ENCODE measurements at regions not wholly inside any gene's neighbourhood (a gene's known extent, or its start where the extent isn't known, plus 50 kb on each side); places are given as distances from the start of the nearest gene placed in this dataset.

GRCh38 chr2:48098539-48098938, 192.2 kb upstream of the FBXO11 start:
- no peaks in the 10 kb centered on the region for H3K27me3 ChIP-seq
- WGBS (ENCODE audit: low lambda C conversion rate, missing lambda C conversion rate), result 93% methylated on average over 1 of the region's 1 CpG
- H2AFZ ChIP-seq, result no peak overlapping the region
- TF ChIP-seq EZH2 (IDR thresholded peaks at IDR 0.05; ENCODE audit: borderline replicate concordance) (no peak), CTCF (IDR thresholded peaks at IDR 0.05; ENCODE audit: poor library complexity) (no peak), EZH2phosphoT487 (IDR thresholded peaks at IDR 0.05; ENCODE audit: low read depth, severe bottlenecking, unreplicated experiment) (no peak)
- H3K36me3 ChIP-seq (replicated peaks; ENCODE audit: insufficient read depth, low read depth), result no peaks in the 10 kb centered on the region
- no peak overlapping the region for H3K27ac ChIP-seq
- H3K4me3 ChIP-seq, result no peak overlapping the region
- H3K9me3 ChIP-seq (ENCODE audit: low read depth), result no peaks in the 10 kb centered on the region
- DNase-seq (ENCODE audit: low spot score), result no peak
- H3K9me2 ChIP-seq (replicated peaks; ENCODE audit: insufficient read depth), result no peaks in the 10 kb centered on the region
- no peaks in the 10 kb centered on the region for H3K4me1 ChIP-seq (ENCODE audit: insufficient read depth)
- H3K4me2 ChIP-seq, result no peak overlapping the region
- H4K20me1 ChIP-seq (ENCODE audit: insufficient read depth, poor library complexity, severe bottlenecking), result no peaks in the 10 kb centered on the region
- no peaks in the 10 kb centered on the region for H3K79me2 ChIP-seq

- no peaks in the 10 kb centered on the region for H3K36me3 ChIP-seq (replicated peaks; ENCODE audit: insufficient read depth, low read depth)
- no peak overlapping the region for H3K4me3 ChIP-seq
- H2AFZ ChIP-seq, result no peak overlapping the region
- no peaks in the 10 kb centered on the region for H3K9me2 ChIP-seq (replicated peaks; ENCODE audit: insufficient read depth)
- no peaks in the 10 kb centered on the region for H3K79me2 ChIP-seq
- no peak overlapping the region for H3K4me2 ChIP-seq
- H3K9me3 ChIP-seq (ENCODE audit: low read depth), result no peaks in the 10 kb centered on the region
- no peaks in the 10 kb centered on the region for H3K27me3 ChIP-seq
- DNase-seq (ENCODE audit: low spot score), result no peak
- peaks cover 11% of the 10 kb centered on the region for H3K4me1 ChIP-seq (ENCODE audit: insufficient read depth)
- H4K20me1 ChIP-seq (ENCODE audit: insufficient read depth, poor library complexity, severe bottlenecking), result no peaks in the 10 kb centered on the region
- TF ChIP-seq EZH2phosphoT487 (IDR thresholded peaks at IDR 0.05; ENCODE audit: low read depth, severe bottlenecking, unreplicated experiment) (no peak), CTCF (IDR thresholded peaks at IDR 0.05; ENCODE audit: poor library complexity) (no peak), EZH2 (IDR thresholded peaks at IDR 0.05; ENCODE audit: borderline replicate concordance) (no peak)
- no peak overlapping the region for H3K27ac ChIP-seq
Observed at GRCh38 chr2:48104418-48104817, 198.1 kb upstream of the FBXO11 start.

GRCh38 chr2:48105848-48106247, 199.6 kb upstream of the FBXO11 start:
- no peaks in the 10 kb centered on the region for H3K79me2 ChIP-seq
- H3K9me3 ChIP-seq (ENCODE audit: low read depth), result no peaks in the 10 kb centered on the region
- H3K9me2 ChIP-seq (replicated peaks; ENCODE audit: insufficient read depth), result no peaks in the 10 kb centered on the region
- H4K20me1 ChIP-seq (ENCODE audit: insufficient read depth, poor library complexity, severe bottlenecking), result no peaks in the 10 kb centered on the region
- no peaks in the 10 kb centered on the region for H3K36me3 ChIP-seq (replicated peaks; ENCODE audit: insufficient read depth, low read depth)
- no peak overlapping the region for H3K4me3 ChIP-seq
- H2AFZ ChIP-seq, result peak overlapping the region; percentile 36
- H3K4me2 ChIP-seq, result peak overlapping the region; percentile 52
- H3K27me3 ChIP-seq, result no peaks in the 10 kb centered on the region
- peaks cover 11% of the 10 kb centered on the region for H3K4me1 ChIP-seq (ENCODE audit: insufficient read depth)
- WGBS (ENCODE audit: low lambda C conversion rate, missing lambda C conversion rate), result 87% methylated on average over 11 of the region's 11 CpGs
- DNase-seq (ENCODE audit: low spot score), result no peak
- H3K27ac ChIP-seq, result peak overlapping the region; percentile 60
- TF ChIP-seq CTCF (IDR thresholded peaks at IDR 0.05; ENCODE audit: poor library complexity), result no peak
- TF ChIP-seq EZH2phosphoT487 (IDR thresholded peaks at IDR 0.05; ENCODE audit: low read depth, severe bottlenecking, unreplicated experiment), result no peak
- TF ChIP-seq EZH2 (IDR thresholded peaks at IDR 0.05; ENCODE audit: borderline replicate concordance), result no peak

- DNase-seq (ENCODE audit: low spot score), result peak; percentile 39
- 67% methylated on average over 9 of the region's 9 CpGs for WGBS (ENCODE audit: low lambda C conversion rate, missing lambda C conversion rate)
- H3K4me1 ChIP-seq (ENCODE audit: insufficient read depth), result peaks cover 18% of the 10 kb centered on the region
- no peaks in the 10 kb centered on the region for H3K79me2 ChIP-seq
- H3K4me2 ChIP-seq, result no peak overlapping the region
- no peaks in the 10 kb centered on the region for H4K20me1 ChIP-seq (ENCODE audit: insufficient read depth, poor library complexity, severe bottlenecking)
- H3K4me3 ChIP-seq, result no peak overlapping the region
- no peaks in the 10 kb centered on the region for H3K27me3 ChIP-seq
- H3K9me3 ChIP-seq (ENCODE audit: low read depth), result no peaks in the 10 kb centered on the region
- H3K9me2 ChIP-seq (replicated peaks; ENCODE audit: insufficient read depth), result no peaks in the 10 kb centered on the region
- no peaks in the 10 kb centered on the region for H3K36me3 ChIP-seq (replicated peaks; ENCODE audit: insufficient read depth, low read depth)
- H3K27ac ChIP-seq, result no peak overlapping the region
- H2AFZ ChIP-seq, result no peak overlapping the region
- TF ChIP-seq EZH2 (IDR thresholded peaks at IDR 0.05; ENCODE audit: borderline replicate concordance) (no peak), CTCF (IDR thresholded peaks at IDR 0.05; ENCODE audit: poor library complexity) (no peak), EZH2phosphoT487 (IDR thresholded peaks at IDR 0.05; ENCODE audit: low read depth, severe bottlenecking, unreplicated experiment) (no peak)
Observed at GRCh38 chr2:48107326-48107925, 201.1 kb upstream of the FBXO11 start.

All from hepatocyte (in vitro differentiated cells).